ENCODE measurements at regions not wholly inside any gene's neighbourhood (a gene's known extent, or its start where the extent isn't known, plus 50 kb on each side); places are given as distances from the start of the nearest gene placed in this dataset.

DNA sequence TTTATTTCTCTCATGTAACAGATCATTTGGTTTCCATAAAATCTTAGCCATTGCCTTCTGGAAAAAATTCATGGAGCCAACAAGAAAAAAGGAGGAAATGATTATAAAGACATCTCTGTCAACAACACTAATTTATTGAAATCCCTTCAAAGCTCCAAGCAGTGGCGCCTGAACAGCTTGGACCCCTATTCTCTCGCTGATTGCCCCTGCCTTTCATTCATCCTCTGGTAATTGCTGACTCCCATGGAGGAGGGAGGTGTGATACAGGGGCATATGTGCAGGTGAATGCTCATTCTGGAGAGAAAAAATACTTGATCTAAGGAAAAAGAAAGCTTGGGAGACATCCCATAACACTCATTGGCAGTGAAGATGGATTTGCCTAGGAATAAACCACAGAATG lies 345.5 kb downstream of the FGFR2 start:
- WGBS (ENCODE audit: low lambda C conversion rate, missing lambda C conversion rate): 84% methylated on average over 2 of the region's 2 CpGs
- H4K20me1 ChIP-seq (ENCODE audit: insufficient read depth, poor library complexity, severe bottlenecking): no peaks in the 10 kb centered on the region

DNA sequence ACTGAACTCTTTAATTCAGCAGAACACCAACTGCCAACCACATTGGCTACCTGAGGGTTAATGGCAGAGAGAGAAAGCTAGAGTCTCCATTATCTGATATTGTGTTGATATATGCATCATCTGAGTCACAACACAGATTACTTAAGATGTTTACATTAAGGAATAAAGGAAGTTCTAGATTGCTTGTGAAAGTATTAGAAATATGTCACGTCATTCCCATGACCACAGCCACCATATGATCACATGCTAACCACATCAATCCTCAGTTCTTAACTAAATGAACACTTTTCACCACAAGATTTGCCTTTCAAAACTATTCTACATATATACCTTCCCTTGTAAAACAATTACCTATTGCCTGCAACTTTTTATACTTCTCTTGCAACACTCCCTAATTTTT lies 337.9 kb downstream of the FGFR2 start:
- no peaks in the 10 kb centered on the region for H3K9me3 ChIP-seq (ENCODE audit: low read depth)
- no peaks in the 10 kb centered on the region for H3K27me3 ChIP-seq
- no peak for TF ChIP-seq EZH2phosphoT487 (IDR thresholded peaks at IDR 0.05; ENCODE audit: low read depth, severe bottlenecking, unreplicated experiment)
- TF ChIP-seq, protein P1, sequence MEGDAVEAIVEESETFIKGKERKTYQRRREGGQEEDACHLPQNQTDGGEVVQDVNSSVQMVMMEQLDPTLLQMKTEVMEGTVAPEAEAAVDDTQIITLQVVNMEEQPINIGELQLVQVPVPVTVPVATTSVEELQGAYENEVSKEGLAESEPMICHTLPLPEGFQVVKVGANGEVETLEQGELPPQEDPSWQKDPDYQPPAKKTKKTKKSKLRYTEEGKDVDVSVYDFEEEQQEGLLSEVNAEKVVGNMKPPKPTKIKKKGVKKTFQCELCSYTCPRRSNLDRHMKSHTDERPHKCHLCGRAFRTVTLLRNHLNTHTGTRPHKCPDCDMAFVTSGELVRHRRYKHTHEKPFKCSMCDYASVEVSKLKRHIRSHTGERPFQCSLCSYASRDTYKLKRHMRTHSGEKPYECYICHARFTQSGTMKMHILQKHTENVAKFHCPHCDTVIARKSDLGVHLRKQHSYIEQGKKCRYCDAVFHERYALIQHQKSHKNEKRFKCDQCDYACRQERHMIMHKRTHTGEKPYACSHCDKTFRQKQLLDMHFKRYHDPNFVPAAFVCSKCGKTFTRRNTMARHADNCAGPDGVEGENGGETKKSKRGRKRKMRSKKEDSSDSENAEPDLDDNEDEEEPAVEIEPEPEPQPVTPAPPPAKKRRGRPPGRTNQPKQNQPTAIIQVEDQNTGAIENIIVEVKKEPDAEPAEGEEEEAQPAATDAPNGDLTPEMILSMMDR (IDR thresholded peaks at IDR 0.05; ENCODE audit: poor library complexity): no peak
- TF ChIP-seq EZH2 (IDR thresholded peaks at IDR 0.05; ENCODE audit: borderline replicate concordance): no peak
- H3K79me2 ChIP-seq: no peaks in the 10 kb centered on the region
- H3K27ac ChIP-seq: no peak overlapping the region
- H2AFZ ChIP-seq: no peak overlapping the region
- 64% methylated on average over 1 of the region's 1 CpG for WGBS (ENCODE audit: low lambda C conversion rate, missing lambda C conversion rate)
- H3K4me1 ChIP-seq (ENCODE audit: insufficient read depth): peaks cover 25% of the 10 kb centered on the region
- no peaks in the 10 kb centered on the region for H3K36me3 ChIP-seq (replicated peaks; ENCODE audit: insufficient read depth, low read depth)
- no peak overlapping the region for H3K4me2 ChIP-seq
- H3K9me2 ChIP-seq (replicated peaks; ENCODE audit: insufficient read depth): no peaks in the 10 kb centered on the region
- H3K4me3 ChIP-seq: no peak overlapping the region
- DNase-seq (ENCODE audit: low spot score): no peak
- no peaks in the 10 kb centered on the region for H4K20me1 ChIP-seq (ENCODE audit: insufficient read depth, poor library complexity, severe bottlenecking)

More for the DNA sequence above, 345.5 kb downstream of the FGFR2 start:
- Histone ChIP-seq H3K9me2 (replicated peaks; ENCODE audit: insufficient read depth) (no peaks in the 10 kb centered on the region), H3K79me2 (no peaks in the 10 kb centered on the region), H3K36me3 (replicated peaks; ENCODE audit: insufficient read depth, low read depth) (no peaks in the 10 kb centered on the region), H3K27me3 (no peaks in the 10 kb centered on the region), H3K4me1 (ENCODE audit: insufficient read depth) (no peaks in the 10 kb centered on the region), H3K4me3 (no peak overlapping the region), H3K27ac (no peak overlapping the region), H3K4me2 (no peak overlapping the region), H3K9me3 (ENCODE audit: low read depth) (no peaks in the 10 kb centered on the region), H2AFZ (no peak overlapping the region)
- no peak for DNase-seq (ENCODE audit: low spot score)
- TF ChIP-seq EZH2 (IDR thresholded peaks at IDR 0.05; ENCODE audit: borderline replicate concordance): no peak
- no peak for TF ChIP-seq EZH2phosphoT487 (IDR thresholded peaks at IDR 0.05; ENCODE audit: low read depth, severe bottlenecking, unreplicated experiment)
- TF ChIP-seq, protein P1 (IDR thresholded peaks at IDR 0.05; ENCODE audit: poor library complexity): no peak

DNA sequence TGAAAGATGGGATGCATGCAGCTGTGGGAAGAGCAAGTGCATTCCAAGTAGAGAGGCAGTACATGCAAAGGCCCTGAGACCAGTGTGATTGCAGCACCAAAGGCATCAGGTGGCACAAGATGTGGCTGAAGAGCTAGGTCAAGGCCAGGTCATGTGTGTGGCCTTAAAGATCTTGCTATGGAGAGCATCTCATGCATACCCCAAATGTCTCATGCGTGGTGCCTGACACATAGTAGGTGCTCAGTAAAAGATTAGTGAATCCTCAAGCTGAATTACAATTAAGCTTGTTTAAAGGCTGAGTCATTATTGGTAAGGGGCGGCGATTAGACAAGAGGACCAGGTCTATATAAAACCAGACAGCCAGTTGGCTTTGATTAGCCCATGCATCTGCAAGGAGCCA lies 336.6 kb downstream of the FGFR2 start:
- TF ChIP-seq, protein P1 (IDR thresholded peaks at IDR 0.05; ENCODE audit: poor library complexity): no peak
- TF ChIP-seq EZH2 (IDR thresholded peaks at IDR 0.05; ENCODE audit: borderline replicate concordance) (no peak), EZH2phosphoT487 (IDR thresholded peaks at IDR 0.05; ENCODE audit: low read depth, severe bottlenecking, unreplicated experiment) (no peak)
- H3K9me3 ChIP-seq (ENCODE audit: low read depth): no peaks in the 10 kb centered on the region
- H3K4me1 ChIP-seq (ENCODE audit: insufficient read depth): peaks cover 37% of the 10 kb centered on the region
- H3K4me2 ChIP-seq: no peak overlapping the region
- H3K36me3 ChIP-seq (replicated peaks; ENCODE audit: insufficient read depth, low read depth): no peaks in the 10 kb centered on the region
- no peaks in the 10 kb centered on the region for H3K79me2 ChIP-seq
- H3K27ac ChIP-seq: no peak overlapping the region
- H4K20me1 ChIP-seq (ENCODE audit: insufficient read depth, poor library complexity, severe bottlenecking): no peaks in the 10 kb centered on the region
- no peak overlapping the region for H2AFZ ChIP-seq
- 79% methylated on average over 3 of the region's 3 CpGs for WGBS (ENCODE audit: low lambda C conversion rate, missing lambda C conversion rate)
- no peak overlapping the region for H3K4me3 ChIP-seq
- no peaks in the 10 kb centered on the region for H3K9me2 ChIP-seq (replicated peaks; ENCODE audit: insufficient read depth)
- no peaks in the 10 kb centered on the region for H3K27me3 ChIP-seq
- DNase-seq (ENCODE audit: low spot score): no peak
